ENCODE measurements at regions not wholly inside any gene's neighbourhood (a gene's known extent, or its start where the extent isn't known, plus 50 kb on each side); places are given as distances from the start of the nearest gene placed in this dataset.

- TF ChIP-seq CTCF (IDR thresholded peaks at IDR 0.05; ENCODE audit: low read depth, low read length) (no peak), EZH2phosphoT487 (IDR thresholded peaks at IDR 0.05; ENCODE audit: low read depth) (no peak)
Measured at GRCh38 chr6:120484146-120484545, 850.1 kb downstream of the TBC1D32 start.
